Right lobe of liver (tissue), 4 donors: ENCODE measurements at regions not wholly inside any gene's neighbourhood (a gene's known extent, or its start where the extent isn't known, plus 50 kb on each side); places are given as distances from the start of the nearest gene placed in this dataset.

Source experiments
- POLR2A ChIP-seq: fragments of 450-650 bp; IDR thresholded peaks from one replicate; pipeline ENCODE4 v1.6.1; 2017; ENCODE audit warnings: antibody characterized with exemption, mild to moderate bottlenecking
- TF ChIP-seq, protein P1 (sequence below), 4 donors: fragments of 200-600 bp in 3 of 4; fragments of 450-650 bp in 1 of 4; IDR thresholded peaks; one replicate each; pipeline versions ENCODE4 v1.5.1 to v1.8.0; 2016 to 2022; ENCODE audit warnings: antibody characterized with exemption in 4 of 4, mild to moderate bottlenecking in 2 of 4
- donor health status: DM: no; HTN: no; CAD: no.
- donor health status: DM: no; HTN: no; CAD: no.
- donor health status: DM: no; HTN: yes; CAD: no.

GRCh38 chr2:105546628-105546974 is 147.8 kb upstream of the FHL2 start:
- TF ChIP-seq, protein P1, sequence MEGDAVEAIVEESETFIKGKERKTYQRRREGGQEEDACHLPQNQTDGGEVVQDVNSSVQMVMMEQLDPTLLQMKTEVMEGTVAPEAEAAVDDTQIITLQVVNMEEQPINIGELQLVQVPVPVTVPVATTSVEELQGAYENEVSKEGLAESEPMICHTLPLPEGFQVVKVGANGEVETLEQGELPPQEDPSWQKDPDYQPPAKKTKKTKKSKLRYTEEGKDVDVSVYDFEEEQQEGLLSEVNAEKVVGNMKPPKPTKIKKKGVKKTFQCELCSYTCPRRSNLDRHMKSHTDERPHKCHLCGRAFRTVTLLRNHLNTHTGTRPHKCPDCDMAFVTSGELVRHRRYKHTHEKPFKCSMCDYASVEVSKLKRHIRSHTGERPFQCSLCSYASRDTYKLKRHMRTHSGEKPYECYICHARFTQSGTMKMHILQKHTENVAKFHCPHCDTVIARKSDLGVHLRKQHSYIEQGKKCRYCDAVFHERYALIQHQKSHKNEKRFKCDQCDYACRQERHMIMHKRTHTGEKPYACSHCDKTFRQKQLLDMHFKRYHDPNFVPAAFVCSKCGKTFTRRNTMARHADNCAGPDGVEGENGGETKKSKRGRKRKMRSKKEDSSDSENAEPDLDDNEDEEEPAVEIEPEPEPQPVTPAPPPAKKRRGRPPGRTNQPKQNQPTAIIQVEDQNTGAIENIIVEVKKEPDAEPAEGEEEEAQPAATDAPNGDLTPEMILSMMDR (IDR thresholded peaks at IDR 0.05): no peak
- no peak for TF ChIP-seq POLR2A
